Muscle layer of duodenum (tissue), 2 donors: ENCODE measurements at regions not wholly inside any gene's neighbourhood (a gene's known extent, or its start where the extent isn't known, plus 50 kb on each side); places are given as distances from the start of the nearest gene placed in this dataset.
"Not testable (repeated sequence)": the region's sequence is repeated elsewhere in the genome, so short reads cannot be mapped to it uniquely, and the experiment has no call there.

Experiments
- H3K27ac ChIP-seq: one replicate; pipeline ENCODE4 v1.7.0; 2013; ENCODE audit warnings: mild to moderate bottlenecking, low read length
- H3K27me3 ChIP-seq: one replicate; pipeline ENCODE4 v1.7.0; 2013; ENCODE audit warnings: low read depth, mild to moderate bottlenecking, control low read depth, low read length
- H3K36me3 ChIP-seq, 2 donors: one replicate each; pipeline ENCODE4 v1.7.0; 2013; ENCODE audit warnings: low read length in 2 of 2, control low read depth in 1 of 2, mild to moderate bottlenecking in 1 of 2; ENCODE audit not compliant: insufficient read depth in 2 of 2, control insufficient read depth in 1 of 2
- H3K4me1 ChIP-seq, 2 donors: one replicate each; pipeline ENCODE4 v1.7.0; 2013; ENCODE audit warnings: low read length in 2 of 2, mild to moderate bottlenecking in 2 of 2, control low read depth in 1 of 2, moderate library complexity in 1 of 2; ENCODE audit not compliant: insufficient read depth in 2 of 2, control insufficient read depth in 1 of 2
- H3K4me3 ChIP-seq, 2 donors: one replicate each; pipeline ENCODE4 v1.7.0; 2013; ENCODE audit warnings: low read length in 2 of 2, low read depth in 1 of 2, mild to moderate bottlenecking in 1 of 2
- H3K9me3 ChIP-seq, 2 donors: one replicate each; pipeline ENCODE4 v1.7.0; 2013; ENCODE audit warnings: low read length in 2 of 2, control low read depth in 1 of 2, mild to moderate bottlenecking in 1 of 2; ENCODE audit not compliant: control insufficient read depth in 1 of 2
- donor health status: healthy.

GRCh38 chr20:61082720-61083119 lies 169.3 kb upstream of the CDH4 start:
- peaks cover 0 to 5% of the 10 kb centered on the region in 2 donors for H3K9me3 ChIP-seq
- H3K4me3 ChIP-seq = no peak overlapping the region
- no peaks in the 10 kb centered on the region for H3K36me3 ChIP-seq
- no peak overlapping the region for H3K27ac ChIP-seq
- H3K27me3 ChIP-seq = no peaks in the 10 kb centered on the region
- no peaks in the 10 kb centered on the region for H3K4me1 ChIP-seq

GRCh38 chr20:61083431-61083830 lies 168.6 kb upstream of the CDH4 start:
- Histone ChIP-seq H3K4me1 (no peaks in the 10 kb centered on the region), H3K27ac (no peak overlapping the region), H3K9me3 (peaks cover 0 to 5% of the 10 kb centered on the region in 2 donors), H3K4me3 (no peak overlapping the region), H3K27me3 (no peaks in the 10 kb centered on the region), H3K36me3 (no peaks in the 10 kb centered on the region)

DNA sequence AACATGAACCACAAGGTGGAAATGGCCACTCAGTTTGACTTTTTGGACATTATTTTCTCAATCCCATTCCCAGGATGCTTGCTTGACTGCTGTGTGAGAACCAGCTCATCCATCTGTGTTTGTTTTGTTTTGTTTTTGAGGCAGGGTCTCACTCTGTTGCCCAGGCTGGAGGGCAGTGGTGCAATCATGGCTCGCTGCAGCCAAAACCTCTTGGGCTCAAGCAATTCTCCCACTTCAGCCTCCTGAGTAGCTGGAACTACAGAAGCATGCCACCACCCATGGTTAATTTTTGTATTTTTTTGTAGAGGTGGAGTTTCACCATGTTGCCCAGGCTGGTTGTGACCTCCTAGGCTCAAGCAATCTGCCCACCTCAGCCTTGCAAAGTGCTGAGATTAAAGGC lies 166.0 kb upstream of the CDH4 start:
- H3K36me3 ChIP-seq = no peaks in the 10 kb centered on the region
- H3K4me1 ChIP-seq = no peaks in the 10 kb centered on the region
- no peak overlapping the region for H3K4me3 ChIP-seq

GRCh38 chr20:61090541-61090940 lies 161.5 kb upstream of the CDH4 start:
- Histone ChIP-seq H3K27me3 (no peaks in the 10 kb centered on the region), H3K9me3 (peaks cover 7 to 18% of the 10 kb centered on the region in 2 donors), H3K27ac (no peak overlapping the region), H3K4me3 (no peak overlapping the region), H3K36me3 (no peaks in the 10 kb centered on the region), H3K4me1 (no peaks in the 10 kb centered on the region)

More for the DNA sequence above, 166.0 kb upstream of the CDH4 start:
- no peak overlapping the region for H3K27ac ChIP-seq
- H3K9me3 ChIP-seq = peaks cover 0 to 5% of the 10 kb centered on the region in 2 donors
- no peaks in the 10 kb centered on the region for H3K27me3 ChIP-seq

- H3K27me3 ChIP-seq = no peaks in the 10 kb centered on the region
- H3K36me3 ChIP-seq = no peaks in the 10 kb centered on the region
- no peaks in the 10 kb centered on the region for H3K4me1 ChIP-seq
- H3K9me3 ChIP-seq = peaks cover 7 to 29% of the 10 kb centered on the region in 2 donors
- H3K27ac ChIP-seq = no peak overlapping the region
- no peak overlapping the region for H3K4me3 ChIP-seq
Observed at GRCh38 chr20:61092251-61092650, 159.8 kb upstream of the CDH4 start.

GRCh38 chr20:61094581-61094980 lies 157.5 kb upstream of the CDH4 start:
- H3K4me1 ChIP-seq = no peaks in the 10 kb centered on the region
- H3K4me3 ChIP-seq = peak overlapping the region in 1 of 2 donors; percentile 27
- H3K36me3 ChIP-seq = no peaks in the 10 kb centered on the region
- H3K27ac ChIP-seq = no peak overlapping the region
- peaks cover 7 to 29% of the 10 kb centered on the region in 2 donors for H3K9me3 ChIP-seq
- no peaks in the 10 kb centered on the region for H3K27me3 ChIP-seq

GRCh38 chr20:61096463-61096862 lies 155.6 kb upstream of the CDH4 start:
- H3K27me3 ChIP-seq = no peaks in the 10 kb centered on the region
- no peak overlapping the region for H3K27ac ChIP-seq
- no peak overlapping the region for H3K4me3 ChIP-seq
- peaks cover 7 to 29% of the 10 kb centered on the region in 2 donors for H3K9me3 ChIP-seq
- H3K36me3 ChIP-seq = no peaks in the 10 kb centered on the region
- no peaks in the 10 kb centered on the region for H3K4me1 ChIP-seq

DNA sequence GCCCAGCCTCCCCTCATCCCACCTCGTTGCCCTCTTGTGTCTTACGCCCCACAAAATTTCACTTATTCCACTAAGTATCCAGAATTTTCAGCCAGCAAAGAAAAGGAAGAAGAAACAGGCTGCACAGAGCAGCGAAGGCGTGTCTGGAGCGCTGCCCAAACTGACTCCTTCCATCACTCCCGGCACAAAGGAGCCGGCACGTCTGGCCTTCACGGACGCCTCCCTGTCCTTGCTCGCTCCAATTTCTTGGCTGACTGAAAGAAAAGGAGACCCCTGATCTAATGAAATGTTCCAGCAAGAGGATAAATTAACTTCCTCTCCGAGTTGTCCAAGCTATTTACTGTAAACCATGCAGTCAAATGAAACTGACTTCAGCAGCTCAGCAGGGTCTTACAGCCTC lies 152.3 kb upstream of the CDH4 start:
- Histone ChIP-seq H3K9me3 (peaks cover 0 to 17% of the 10 kb centered on the region in 2 donors), H3K36me3 (no peaks in the 10 kb centered on the region), H3K4me3 (no peak overlapping the region), H3K27me3 (no peaks in the 10 kb centered on the region), H3K4me1 (no peaks in the 10 kb centered on the region), H3K27ac (no peak overlapping the region)

- Histone ChIP-seq H3K27me3 (no peaks in the 10 kb centered on the region), H3K36me3 (no peaks in the 10 kb centered on the region)
Observed at GRCh38 chr20:61100489-61100888, 151.6 kb upstream of the CDH4 start.

GRCh38 chr20:61101321-61101720 lies 150.7 kb upstream of the CDH4 start:
- not testable (repeated sequence) for H3K4me3 ChIP-seq, H3K36me3 ChIP-seq, H3K4me1 ChIP-seq, H3K9me3 ChIP-seq, H3K27ac ChIP-seq, H3K27me3 ChIP-seq

More at GRCh38 chr20:61100489-61100888, 151.6 kb upstream of the CDH4 start:
- Histone ChIP-seq H3K9me3 (peaks cover 0 to 11% of the 10 kb centered on the region in 2 donors), H3K4me1 (no peaks in the 10 kb centered on the region), H3K4me3 (no peak overlapping the region), H3K27ac (no peak overlapping the region)

DNA sequence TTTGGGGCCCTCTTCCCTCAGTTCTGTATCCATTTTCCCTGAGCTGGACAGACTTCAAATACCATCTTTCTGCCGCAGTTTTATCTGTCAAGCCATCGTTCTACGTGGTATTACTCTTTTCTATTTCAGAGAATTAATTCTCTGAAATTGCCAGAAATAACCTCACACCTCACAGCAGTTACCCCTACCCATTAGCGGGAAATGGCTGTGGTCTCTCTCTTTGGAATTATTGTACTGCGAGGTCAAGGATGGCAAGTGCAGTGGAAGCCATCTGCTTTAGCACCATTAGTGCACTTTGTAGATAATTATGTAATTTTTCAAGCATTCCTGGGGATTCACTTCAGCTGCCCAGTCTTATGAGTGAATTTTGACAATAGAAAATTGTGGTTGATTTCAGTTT lies 147.8 kb upstream of the CDH4 start:
- Histone ChIP-seq H3K36me3 (no peaks in the 10 kb centered on the region), H3K4me3 (no peak overlapping the region), H3K4me1 (no peaks in the 10 kb centered on the region), H3K27ac (no peak overlapping the region), H3K27me3 (no peaks in the 10 kb centered on the region), H3K9me3 (no peaks in the 10 kb centered on the region)

DNA sequence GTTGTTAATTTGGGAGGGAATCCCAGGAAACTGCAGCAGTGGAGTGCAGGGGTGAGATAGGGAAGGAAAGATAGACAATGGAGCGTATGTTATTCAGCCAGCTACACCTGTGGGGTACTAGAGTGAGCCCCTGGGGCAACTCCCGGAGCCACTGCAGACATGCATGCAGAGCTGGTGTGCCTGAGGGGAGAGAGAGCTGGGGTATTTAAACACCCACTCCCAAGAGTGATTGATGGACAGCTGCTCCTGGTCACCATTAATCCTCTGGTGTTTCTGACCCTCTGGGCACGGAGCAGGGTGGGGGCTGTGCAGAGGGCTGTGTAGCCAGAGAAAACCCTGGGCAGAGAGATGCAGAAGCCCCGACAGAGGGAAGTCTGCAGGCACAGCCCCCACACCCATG lies 146.7 kb upstream of the CDH4 start:
- Histone ChIP-seq H3K4me3 (no peak overlapping the region), H3K36me3 (no peaks in the 10 kb centered on the region), H3K4me1 (no peaks in the 10 kb centered on the region), H3K27ac (no peak overlapping the region), H3K27me3 (no peaks in the 10 kb centered on the region), H3K9me3 (no peaks in the 10 kb centered on the region)
